H1 (cell line): ENCODE measurements at regions not wholly inside any gene's neighbourhood (a gene's known extent, or its start where the extent isn't known, plus 50 kb on each side); places are given as distances from the start of the nearest gene placed in this dataset.

Experiments used
- CTCF ChIA-PET: fragments of 300-600 bp; sonication (Branson Sonifier 250); formaldehyde crosslinking; loops from one replicate; lab custom pipeline; 2021; ENCODE audit not compliant: partially characterized antibody; lab: Charles Lee
- POLR2A ChIA-PET: fragments of 300-600 bp; sonication (Branson Sonifier 250); formaldehyde crosslinking; loops from one replicate; lab custom pipeline; 2021; ENCODE audit warnings: inconsistent platforms; ENCODE audit not compliant: partially characterized antibody; lab: Charles Lee
- DNase-seq, 2 experiments: peaks; one replicate each; pipeline versions ENCODE4 v3.0.0 to v3.0.0-alpha.2; 2010 to 2022; ENCODE audit warnings: low spot score in 2 of 2, low read depth in 1 of 2, mixed read lengths in 1 of 2
- FAIRE-seq: peaks from 2 replicates; lab custom pipeline; 2011; peaks lifted over from hg19 to GRCh38; lab: Jason Lieb, UNC
- H2AFZ ChIP-seq: 2 replicates; pipeline ENCODE4 v1.8.1; 2012; ENCODE audit warnings: low read length, inconsistent platforms
- H2AK5ac ChIP-seq: 2 replicates; pipeline ENCODE4 v1.6.1; 2013; ENCODE audit warnings: low read depth, low read length
- H2BK120ac ChIP-seq: replicated peaks from 2 replicates; pipeline ENCODE3; 2013; ENCODE audit warnings: low read depth, low read length, inconsistent platforms
- H2BK12ac ChIP-seq: 2 replicates; pipeline ENCODE4 v1.6.1; 2013; ENCODE audit warnings: low read depth, low read length
- H2BK15ac ChIP-seq: 2 replicates; pipeline ENCODE4 v1.6.1; 2013; ENCODE audit warnings: low read length
- H2BK20ac ChIP-seq: 2 replicates; pipeline ENCODE4 v1.6.1; 2013; ENCODE audit warnings: low read length
- H2BK5ac ChIP-seq: 2 replicates; pipeline ENCODE4 v1.6.1; 2013; ENCODE audit warnings: low read depth, low read length
- H3K14ac ChIP-seq: 2 replicates; pipeline ENCODE4 v1.6.1; 2013; ENCODE audit warnings: inconsistent platforms; ENCODE audit not compliant: insufficient read length
- H3K18ac ChIP-seq: 2 replicates; pipeline ENCODE4 v1.6.1; 2013; ENCODE audit warnings: low read length; ENCODE audit errors: extremely low read depth
- H3K23ac ChIP-seq: 2 replicates; pipeline ENCODE4 v1.6.1; 2013; ENCODE audit warnings: inconsistent platforms; ENCODE audit not compliant: insufficient read length
- H3K23me2 ChIP-seq: 2 replicates; pipeline ENCODE4 v1.6.1; 2013; ENCODE audit warnings: low read depth, low read length
- H3K27ac ChIP-seq: 2 replicates; pipeline ENCODE4 v1.6.1; 2011; ENCODE audit warnings: low read depth, low read length, inconsistent platforms
- H3K27me3 ChIP-seq, 4 experiments: replicated peaks in 1 of 4; 1 replicate in 1 of 4; 2 replicates in 3 of 4; pipeline versions ENCODE4 v1.6.1 to v1.8.1; 2011 to 2013; ENCODE audit warnings: low read length in 3 of 4, mild to moderate bottlenecking in 3 of 4, inconsistent platforms in 2 of 4, mixed read lengths in 2 of 4, moderate library complexity in 1 of 4; ENCODE audit not compliant: control insufficient read depth in 3 of 4, insufficient read depth in 3 of 4; ENCODE audit errors: extremely low read depth in 1 of 4
- H3K36me3 ChIP-seq, 4 experiments: 2 replicates each; pipeline versions ENCODE4 v1.6.1 to v1.8.1; 2011 to 2013; ENCODE audit warnings: mild to moderate bottlenecking in 4 of 4, low read length in 3 of 4, moderate library complexity in 2 of 4, control low read depth in 1 of 4, inconsistent platforms in 1 of 4; ENCODE audit not compliant: insufficient read depth in 4 of 4, control insufficient read depth in 2 of 4
- H3K4ac ChIP-seq: replicated peaks from 2 replicates; pipeline ENCODE3; 2013; ENCODE audit warnings: low read length, low read depth, mixed read lengths, inconsistent platforms; ENCODE audit not compliant: insufficient read length
- H3K4me1 ChIP-seq, 4 experiments: replicated peaks in 1 of 4; 1 replicate in 1 of 4; 2 replicates in 3 of 4; pipeline versions ENCODE4 v1.6.1 to v1.8.1; 2011 to 2013; ENCODE audit warnings: low read length in 3 of 4, inconsistent platforms in 2 of 4, mixed read lengths in 1 of 4; ENCODE audit not compliant: insufficient read depth in 4 of 4, control insufficient read depth in 3 of 4
- H3K4me2 ChIP-seq, 2 experiments: 2 replicates each; pipeline versions ENCODE4 v1.6.1 to v1.8.1; 2011 to 2013; ENCODE audit warnings: low read depth in 2 of 2, low read length in 2 of 2, control low read depth in 1 of 2, inconsistent platforms in 1 of 2, mild to moderate bottlenecking in 1 of 2; ENCODE audit not compliant: insufficient read depth in 1 of 2
- H3K4me3 ChIP-seq, 4 experiments: fragments of 200-600, 300-600 bp in 1 of 4; sonication (generic), shearing (Covaris generic), sonication (Bioruptor Twin) in 1 of 4; 2 replicates each; pipeline versions ENCODE4 v1.5.1 to v1.8.1; 2011 to 2016; ENCODE audit warnings: low read length in 4 of 4, low read depth in 3 of 4, control low read depth in 2 of 4, inconsistent platforms in 2 of 4, mild to moderate bottlenecking in 2 of 4, mixed read lengths in 1 of 4, moderate library complexity in 1 of 4; ENCODE audit not compliant: insufficient read depth in 2 of 4; ENCODE audit errors: extremely low read depth in 1 of 4
- H3K56ac ChIP-seq: replicated peaks from 2 replicates; pipeline ENCODE3; 2013; ENCODE audit warnings: low read depth, mild to moderate bottlenecking, mixed read lengths, low read length, inconsistent platforms; ENCODE audit not compliant: insufficient read length
- H3K79me1 ChIP-seq: 2 replicates; pipeline ENCODE4 v1.6.1; 2013; ENCODE audit warnings: low read depth, low read length, control low read depth
- H3K79me2 ChIP-seq, 2 experiments: 2 replicates each; pipeline versions ENCODE4 v1.6.1 to v1.8.1; 2012 to 2013; ENCODE audit warnings: low read length in 2 of 2, mild to moderate bottlenecking in 2 of 2, inconsistent platforms in 1 of 2; ENCODE audit not compliant: insufficient read depth in 2 of 2, control insufficient read depth in 1 of 2
- H3K9ac ChIP-seq, 4 experiments: replicated peaks in 1 of 4; 1 replicate in 1 of 4; 2 replicates in 3 of 4; pipeline versions ENCODE4 v1.6.1 to v1.8.1; 2011 to 2013; ENCODE audit warnings: low read depth in 3 of 4, low read length in 3 of 4, control low read depth in 2 of 4, mild to moderate bottlenecking in 2 of 4, moderate library complexity in 2 of 4, inconsistent platforms in 1 of 4; ENCODE audit errors: extremely low read depth in 1 of 4
- H3K9me3 ChIP-seq, 2 experiments: 2 replicates each; pipeline versions ENCODE4 v1.6.1 to v1.8.1; 2012 to 2013; ENCODE audit warnings: mild to moderate bottlenecking in 2 of 2, moderate library complexity in 2 of 2, control low read depth in 1 of 2, inconsistent platforms in 1 of 2, low read depth in 1 of 2, low read length in 1 of 2, mixed read lengths in 1 of 2; ENCODE audit not compliant: insufficient read depth in 2 of 2
- H4K20me1 ChIP-seq, 2 experiments: replicated peaks in 1 of 2; 2 replicates each; pipeline versions ENCODE3 to v1.8.1; 2011 to 2013; ENCODE audit warnings: inconsistent platforms in 2 of 2, low read length in 2 of 2, mild to moderate bottlenecking in 1 of 2; ENCODE audit not compliant: insufficient read depth in 2 of 2, control insufficient read depth in 1 of 2
- H4K5ac ChIP-seq: 2 replicates; pipeline ENCODE4 v1.6.1; 2013; ENCODE audit warnings: low read length, low read depth, mixed read lengths, inconsistent platforms; ENCODE audit not compliant: insufficient read length
- H4K8ac ChIP-seq: 2 replicates; pipeline ENCODE4 v1.8.0; 2013; ENCODE audit warnings: mild to moderate bottlenecking, moderate library complexity, low read length, inconsistent platforms; ENCODE audit not compliant: insufficient read depth; ENCODE audit errors: extremely low read depth
- H4K91ac ChIP-seq: replicated peaks from 2 replicates; pipeline ENCODE3; 2013; ENCODE audit warnings: low read length, mixed read lengths, inconsistent platforms; ENCODE audit not compliant: insufficient read length
- CHD7 ChIP-seq: fragments of 300-600 bp; sonication (generic); IDR thresholded peaks from 2 replicates; pipeline ENCODE4 v1.7.1; 2012; ENCODE audit warnings: low read length, moderate library complexity, mild to moderate bottlenecking, inconsistent platforms; ENCODE audit not compliant: insufficient replicate concordance
- WGBS, 2 experiments: shearing (Covaris generic) in 1 of 2; methylation state at CpG; one replicate each; pipeline versions ENCODE4 v1.1.6 to v1.1.7; 2013 to 2015; ENCODE audit warnings: low lambda C conversion rate in 2 of 2, mixed read lengths in 2 of 2, inconsistent platforms in 1 of 2, low coverage in 1 of 2, missing lambda C conversion rate in 1 of 2; ENCODE audit not compliant: insufficient replicate concordance in 2 of 2, insufficient coverage in 1 of 2, insufficient read length in 1 of 2; ENCODE audit errors: extremely low coverage in 1 of 2, missing lambda C conversion rate in 1 of 2; 5-methylcytosine and 5-hydroxymethylcytosine counted together

GRCh38 chrX:142076633-142077032 lies 128.5 kb downstream of the MAGEC2 start:
- POLR2A ChIA-PET: no interaction called here
- FAIRE-seq: no peak
- no peak for TF ChIP-seq CHD7

More at GRCh38 chrX:142076633-142077032, 128.5 kb downstream of the MAGEC2 start:
- Histone ChIP-seq H2BK5ac (no peak overlapping the region), H4K5ac (no peak overlapping the region), H3K27me3 (no peaks in the 10 kb centered on the region), H3K79me2 (no peaks in the 10 kb centered on the region), H2BK120ac (no peak overlapping the region), H3K9me3 (no peaks in the 10 kb centered on the region), H2BK20ac (no peak overlapping the region), H3K4me3 (no peak overlapping the region), H4K20me1 (no peaks in the 10 kb centered on the region), H2AK5ac (no peak overlapping the region), H3K18ac (no peak overlapping the region), H3K4me2 (no peak overlapping the region), H2AFZ (no peak overlapping the region), H4K8ac (no peak overlapping the region), H3K4me1 (no peaks in the 10 kb centered on the region), H3K9ac (no peak overlapping the region), H3K23ac (no peak overlapping the region), H3K27ac (no peak overlapping the region), H3K56ac (no peak overlapping the region), H4K91ac (no peak overlapping the region), H3K36me3 (no peaks in the 10 kb centered on the region), H2BK12ac (no peak overlapping the region), H3K4ac (no peak overlapping the region), H2BK15ac (no peak overlapping the region), H3K14ac (no peak overlapping the region), H3K23me2 (no peaks in the 10 kb centered on the region), H3K79me1 (no peaks in the 10 kb centered on the region)
- no peak for DNase-seq
- CTCF ChIA-PET: no interaction called here
- 85% methylated on average over 2 of the region's 2 CpGs; no CpG with 5 or more reads in 1 of the 2 experiments for WGBS, 2 experiments
